ENCODE measurements at regions not wholly inside any gene's neighbourhood (a gene's known extent, or its start where the extent isn't known, plus 50 kb on each side); places are given as distances from the start of the nearest gene placed in this dataset.

DNA sequence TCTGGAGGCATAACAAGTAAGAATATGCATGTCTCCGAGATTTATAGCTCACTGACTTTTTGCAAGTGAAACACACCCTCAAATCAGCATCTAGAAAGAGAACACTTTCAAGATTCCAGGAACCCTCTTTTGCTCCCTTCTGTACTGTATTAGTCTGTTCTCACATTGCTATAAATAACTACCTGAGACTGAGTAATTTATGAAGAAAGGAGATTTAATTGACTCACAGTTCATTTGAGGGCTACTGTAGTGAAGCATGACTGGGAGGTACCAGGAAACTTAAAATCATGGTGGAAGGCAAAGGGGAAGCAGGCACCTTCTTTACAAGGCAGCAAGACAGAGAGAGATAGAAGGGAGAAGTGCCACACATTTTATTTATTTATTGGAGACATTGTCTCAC lies 269.9 kb downstream of the UTRN start:
- Mint-ChIP-seq H3K4me1 (ENCODE audit: unreplicated experiment) (peaks cover 7% of the 10 kb centered on the region), H3K27ac (ENCODE audit: unreplicated experiment) (no peak overlapping the region), H3K27me3 (ENCODE audit: unreplicated experiment) (no peaks in the 10 kb centered on the region), H3K36me3 (ENCODE audit: unreplicated experiment) (peaks cover 51% of the 10 kb centered on the region), H3K4me3 (ENCODE audit: unreplicated experiment) (no peak overlapping the region), H3K9me3 (ENCODE audit: unreplicated experiment) (no peaks in the 10 kb centered on the region)
- TF ChIP-seq, protein P1, sequence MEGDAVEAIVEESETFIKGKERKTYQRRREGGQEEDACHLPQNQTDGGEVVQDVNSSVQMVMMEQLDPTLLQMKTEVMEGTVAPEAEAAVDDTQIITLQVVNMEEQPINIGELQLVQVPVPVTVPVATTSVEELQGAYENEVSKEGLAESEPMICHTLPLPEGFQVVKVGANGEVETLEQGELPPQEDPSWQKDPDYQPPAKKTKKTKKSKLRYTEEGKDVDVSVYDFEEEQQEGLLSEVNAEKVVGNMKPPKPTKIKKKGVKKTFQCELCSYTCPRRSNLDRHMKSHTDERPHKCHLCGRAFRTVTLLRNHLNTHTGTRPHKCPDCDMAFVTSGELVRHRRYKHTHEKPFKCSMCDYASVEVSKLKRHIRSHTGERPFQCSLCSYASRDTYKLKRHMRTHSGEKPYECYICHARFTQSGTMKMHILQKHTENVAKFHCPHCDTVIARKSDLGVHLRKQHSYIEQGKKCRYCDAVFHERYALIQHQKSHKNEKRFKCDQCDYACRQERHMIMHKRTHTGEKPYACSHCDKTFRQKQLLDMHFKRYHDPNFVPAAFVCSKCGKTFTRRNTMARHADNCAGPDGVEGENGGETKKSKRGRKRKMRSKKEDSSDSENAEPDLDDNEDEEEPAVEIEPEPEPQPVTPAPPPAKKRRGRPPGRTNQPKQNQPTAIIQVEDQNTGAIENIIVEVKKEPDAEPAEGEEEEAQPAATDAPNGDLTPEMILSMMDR (IDR thresholded peaks at IDR 0.05) = no peak
- DNase-seq (ENCODE audit: extremely low spot score, unreplicated experiment) = no peak

GRCh38 chr6:144559865-144560593 lies 274.9 kb downstream of the UTRN start:
- no peak for DNase-seq (ENCODE audit: extremely low spot score, unreplicated experiment)
- Mint-ChIP-seq H3K4me1 (ENCODE audit: unreplicated experiment) (peaks cover 10% of the 10 kb centered on the region), H3K27me3 (ENCODE audit: unreplicated experiment) (no peaks in the 10 kb centered on the region), H3K36me3 (ENCODE audit: unreplicated experiment) (peaks cover 33% of the 10 kb centered on the region), H3K9me3 (ENCODE audit: unreplicated experiment) (no peaks in the 10 kb centered on the region), H3K4me3 (ENCODE audit: unreplicated experiment) (peak overlapping the region; percentile 38), H3K27ac (ENCODE audit: unreplicated experiment) (peak overlapping the region; percentile 66)
- TF ChIP-seq, protein P1 (IDR thresholded peaks at IDR 0.05) = no peak

GRCh38 chr6:144561455-144562043 lies 276.4 kb downstream of the UTRN start:
- H3K36me3 Mint-ChIP-seq (ENCODE audit: unreplicated experiment) = peaks cover 20% of the 10 kb centered on the region
- H3K27ac Mint-ChIP-seq (ENCODE audit: unreplicated experiment) = no peak overlapping the region
- no peaks in the 10 kb centered on the region for H3K9me3 Mint-ChIP-seq (ENCODE audit: unreplicated experiment)
- TF ChIP-seq, protein P1 (IDR thresholded peaks at IDR 0.05) = no peak
- H3K4me3 Mint-ChIP-seq (ENCODE audit: unreplicated experiment) = no peak overlapping the region
- H3K27me3 Mint-ChIP-seq (ENCODE audit: unreplicated experiment) = no peaks in the 10 kb centered on the region
- DNase-seq (ENCODE audit: extremely low spot score, unreplicated experiment) = no peak
- peaks cover 10% of the 10 kb centered on the region for H3K4me1 Mint-ChIP-seq (ENCODE audit: unreplicated experiment)

- no peak overlapping the region for H3K4me3 Mint-ChIP-seq (ENCODE audit: unreplicated experiment)
- no peaks in the 10 kb centered on the region for H3K27me3 Mint-ChIP-seq (ENCODE audit: unreplicated experiment)
- H3K9me3 Mint-ChIP-seq (ENCODE audit: unreplicated experiment) = no peaks in the 10 kb centered on the region
Measured at GRCh38 chr6:144564202-144564601, 279.1 kb downstream of the UTRN start.

More at GRCh38 chr6:144564202-144564601, 279.1 kb downstream of the UTRN start:
- TF ChIP-seq, protein P1 (IDR thresholded peaks at IDR 0.05) = no peak
- no peak for DNase-seq (ENCODE audit: extremely low spot score, unreplicated experiment)
- H3K36me3 Mint-ChIP-seq (ENCODE audit: unreplicated experiment) = peaks cover 9% of the 10 kb centered on the region
- peaks cover 10% of the 10 kb centered on the region for H3K4me1 Mint-ChIP-seq (ENCODE audit: unreplicated experiment)
- H3K27ac Mint-ChIP-seq (ENCODE audit: unreplicated experiment) = no peak overlapping the region

Data from osteocyte (in vitro differentiated cells).